Osteocyte (in vitro differentiated cells): ENCODE measurements at regions not wholly inside any gene's neighbourhood (a gene's known extent, or its start where the extent isn't known, plus 50 kb on each side); places are given as distances from the start of the nearest gene placed in this dataset.
"Not testable (repeated sequence)": the region's sequence is repeated elsewhere in the genome, so short reads cannot be mapped to it uniquely, and the experiment has no call there.

ENCODE experiments used
- DNase-seq: peaks from one replicate; pipeline ENCODE4 v3.0.0; 2021; ENCODE audit warnings: mixed read lengths; ENCODE audit not compliant: unreplicated experiment; ENCODE audit errors: extremely low spot score
- H3K27ac Mint-ChIP-seq: one replicate; pipeline ENCODE4 v1.8.0; 2021; ENCODE audit warnings: mild to moderate bottlenecking, mixed read lengths; ENCODE audit not compliant: unreplicated experiment
- H3K27me3 Mint-ChIP-seq: one replicate; pipeline ENCODE4 v1.8.0; 2021; ENCODE audit warnings: mixed read lengths; ENCODE audit not compliant: unreplicated experiment
- H3K36me3 Mint-ChIP-seq: one replicate; pipeline ENCODE4 v1.8.0; 2021; ENCODE audit warnings: mixed read lengths; ENCODE audit not compliant: unreplicated experiment
- H3K4me1 Mint-ChIP-seq: one replicate; pipeline ENCODE4 v1.8.0; 2021; ENCODE audit warnings: mixed read lengths; ENCODE audit not compliant: unreplicated experiment
- H3K4me3 Mint-ChIP-seq: one replicate; pipeline ENCODE4 v1.8.0; 2021; ENCODE audit warnings: mild to moderate bottlenecking, moderate library complexity, mixed read lengths; ENCODE audit not compliant: unreplicated experiment
- H3K9me3 Mint-ChIP-seq: one replicate; pipeline ENCODE4 v1.8.0; 2021; ENCODE audit warnings: mixed read lengths; ENCODE audit not compliant: unreplicated experiment
- CTCF ChIP-seq: fragments of 200-600 bp; sonication (generic); IDR thresholded peaks from 2 replicates; pipeline ENCODE4 v1.5.0; 2021; ENCODE audit warnings: antibody characterized with exemption, mild to moderate bottlenecking, moderate library complexity

- TF ChIP-seq CTCF: no peak
- Mint-ChIP-seq H3K4me1 (peaks cover 6% of the 10 kb centered on the region), H3K36me3 (no peaks in the 10 kb centered on the region), H3K27ac (no peak overlapping the region), H3K4me3 (no peak overlapping the region), H3K27me3 (no peaks in the 10 kb centered on the region), H3K9me3 (peaks cover 13% of the 10 kb centered on the region)
- DNase-seq: no peak
Measured at GRCh38 chr4:78707268-78707667, 68.9 kb upstream of the BMP2K start.

- Mint-ChIP-seq H3K27me3 (no peaks in the 10 kb centered on the region), H3K4me3 (no peak overlapping the region), H3K4me1 (peaks cover 6% of the 10 kb centered on the region), H3K36me3 (no peaks in the 10 kb centered on the region), H3K9me3 (peaks cover 8% of the 10 kb centered on the region), H3K27ac (no peak overlapping the region)
- no peak for DNase-seq
- TF ChIP-seq CTCF: no peak
Measured at GRCh38 chr4:78707793-78708192, 68.4 kb upstream of the BMP2K start.

GRCh38 chr4:78710536-78710935, 65.6 kb upstream of the BMP2K start:
- no peaks in the 10 kb centered on the region for H3K27me3 Mint-ChIP-seq
- no peak for DNase-seq
- H3K4me3 Mint-ChIP-seq: no peak overlapping the region
- no peak overlapping the region for H3K27ac Mint-ChIP-seq
- no peaks in the 10 kb centered on the region for H3K9me3 Mint-ChIP-seq
- H3K36me3 Mint-ChIP-seq: no peaks in the 10 kb centered on the region
- no peak for TF ChIP-seq CTCF
- peaks cover 4% of the 10 kb centered on the region for H3K4me1 Mint-ChIP-seq

- Mint-ChIP-seq H3K36me3 (no peaks in the 10 kb centered on the region), H3K27ac (no peak overlapping the region), H3K4me1 (peaks cover 5% of the 10 kb centered on the region), H3K4me3 (no peak overlapping the region), H3K9me3 (no peaks in the 10 kb centered on the region), H3K27me3 (no peaks in the 10 kb centered on the region)
- DNase-seq: no peak
- TF ChIP-seq CTCF: no peak
Measured at GRCh38 chr4:78711676-78712075, 64.5 kb upstream of the BMP2K start.

- not testable (repeated sequence) for H3K9me3 Mint-ChIP-seq, H3K27me3 Mint-ChIP-seq, H3K4me3 Mint-ChIP-seq, H3K27ac Mint-ChIP-seq, H3K4me1 Mint-ChIP-seq, DNase-seq, H3K36me3 Mint-ChIP-seq
Measured at GRCh38 chr4:78714598-78714997, 61.6 kb upstream of the BMP2K start.

GRCh38 chr4:78715372-78715771, 60.8 kb upstream of the BMP2K start:
- DNase-seq, H3K9me3 Mint-ChIP-seq, H3K36me3 Mint-ChIP-seq, H3K4me1 Mint-ChIP-seq, H3K27me3 Mint-ChIP-seq, H3K4me3 Mint-ChIP-seq, H3K27ac Mint-ChIP-seq: not testable (repeated sequence)

GRCh38 chr4:78717712-78718111, 58.4 kb upstream of the BMP2K start:
- not testable (repeated sequence) for H3K36me3 Mint-ChIP-seq, H3K4me1 Mint-ChIP-seq, H3K27ac Mint-ChIP-seq

More at GRCh38 chr4:78717712-78718111, 58.4 kb upstream of the BMP2K start:
- not testable (repeated sequence) for H3K9me3 Mint-ChIP-seq, H3K4me3 Mint-ChIP-seq, DNase-seq, H3K27me3 Mint-ChIP-seq
